ENCODE measurements at regions not wholly inside any gene's neighbourhood (a gene's known extent, or its start where the extent isn't known, plus 50 kb on each side); places are given as distances from the start of the nearest gene placed in this dataset.

GRCh38 chr20:52473186-52473585 lies 281.6 kb upstream of the ZFP64 start:
- Histone ChIP-seq H2AFZ (ENCODE audit: low read length) (no peak overlapping the region), H3K4me3 (ENCODE audit: low read depth, low read length, poor library complexity, severe bottlenecking) (no peak overlapping the region), H3K9me2 (ENCODE audit: insufficient read depth, low read length) (no peaks in the 10 kb centered on the region), H3K4me2 (ENCODE audit: low read length) (no peak overlapping the region), H3K36me3 (ENCODE audit: insufficient read depth, low read length) (no peaks in the 10 kb centered on the region), H4K20me1 (ENCODE audit: insufficient read depth, low read length) (no peaks in the 10 kb centered on the region), H3K4me1 (ENCODE audit: insufficient read depth, low read length, poor library complexity, severe bottlenecking) (no peaks in the 10 kb centered on the region), H3K9me3 (ENCODE audit: low read length) (no peaks in the 10 kb centered on the region), H3K79me2 (ENCODE audit: insufficient read depth, low read depth, low read length) (no peaks in the 10 kb centered on the region), H3K27ac (ENCODE audit: low read depth, low read length, poor library complexity, severe bottlenecking) (no peak overlapping the region)
- no peak for DNase-seq (ENCODE audit: low spot score)
- POLR2A ChIA-PET = interaction anchor here (0.5 kb wide), 1 partner anchor 314 kb away, joined by 3 read pairs; no protein-coding TSS in a partner anchor
- CTCF ChIA-PET (ENCODE audit: unreplicated experiment) = no interaction called here
- TF ChIP-seq EZH2phosphoT487 (IDR thresholded peaks at IDR 0.05; ENCODE audit: borderline replicate concordance, low read depth, low read length) (no peak), CTCF (conservative IDR thresholded peaks at IDR 0.05; ENCODE audit: low read length) (no peak)
- no TSS peak for BruUV-seq (replicated peaks)
- intact Hi-C loops (cut with micrococcal nuclease; ENCODE audit: unreplicated experiment) = no loop called here

GRCh38 chr20:52470561-52470960 lies 279.0 kb upstream of the ZFP64 start:
- BruUV-seq (replicated peaks) = no TSS peak
- no peaks in the 10 kb centered on the region for H3K36me3 ChIP-seq (ENCODE audit: insufficient read depth, low read length)
- no peaks in the 10 kb centered on the region for H4K20me1 ChIP-seq (ENCODE audit: insufficient read depth, low read length)
- H3K4me3 ChIP-seq (ENCODE audit: low read depth, low read length, poor library complexity, severe bottlenecking) = no peak overlapping the region
- CTCF ChIA-PET (ENCODE audit: unreplicated experiment) = no interaction called here
- no peaks in the 10 kb centered on the region for H3K79me2 ChIP-seq (ENCODE audit: insufficient read depth, low read depth, low read length)
- no peaks in the 10 kb centered on the region for H3K4me1 ChIP-seq (ENCODE audit: insufficient read depth, low read length, poor library complexity, severe bottlenecking)
- intact Hi-C loops (cut with micrococcal nuclease; ENCODE audit: unreplicated experiment) = no loop called here
- no peak overlapping the region for H2AFZ ChIP-seq (ENCODE audit: low read length)
- H3K9me2 ChIP-seq (ENCODE audit: insufficient read depth, low read length) = no peaks in the 10 kb centered on the region
- H3K4me2 ChIP-seq (ENCODE audit: low read length) = no peak overlapping the region
- H3K27ac ChIP-seq (ENCODE audit: low read depth, low read length, poor library complexity, severe bottlenecking) = no peak overlapping the region
- POLR2A ChIA-PET = no interaction called here
- DNase-seq (ENCODE audit: low spot score) = no peak
- no peak for TF ChIP-seq EZH2phosphoT487 (IDR thresholded peaks at IDR 0.05; ENCODE audit: borderline replicate concordance, low read depth, low read length)
- TF ChIP-seq CTCF (conservative IDR thresholded peaks at IDR 0.05; ENCODE audit: low read length) = no peak
- no peaks in the 10 kb centered on the region for H3K9me3 ChIP-seq (ENCODE audit: low read length)

- Histone ChIP-seq H3K4me3 (ENCODE audit: low read depth, low read length, poor library complexity, severe bottlenecking) (no peak overlapping the region), H3K9me2 (ENCODE audit: insufficient read depth, low read length) (no peaks in the 10 kb centered on the region), H3K9me3 (ENCODE audit: low read length) (no peaks in the 10 kb centered on the region), H3K36me3 (ENCODE audit: insufficient read depth, low read length) (no peaks in the 10 kb centered on the region), H2AFZ (ENCODE audit: low read length) (no peak overlapping the region), H3K4me2 (ENCODE audit: low read length) (no peak overlapping the region), H3K27ac (ENCODE audit: low read depth, low read length, poor library complexity, severe bottlenecking) (no peak overlapping the region), H3K4me1 (ENCODE audit: insufficient read depth, low read length, poor library complexity, severe bottlenecking) (no peaks in the 10 kb centered on the region), H4K20me1 (ENCODE audit: insufficient read depth, low read length) (no peaks in the 10 kb centered on the region), H3K79me2 (ENCODE audit: insufficient read depth, low read depth, low read length) (no peaks in the 10 kb centered on the region)
- no peak for DNase-seq (ENCODE audit: low spot score)
- TF ChIP-seq CTCF (conservative IDR thresholded peaks at IDR 0.05; ENCODE audit: low read length) (no peak), EZH2phosphoT487 (IDR thresholded peaks at IDR 0.05; ENCODE audit: borderline replicate concordance, low read depth, low read length) (no peak)
- POLR2A ChIA-PET = no interaction called here
- CTCF ChIA-PET (ENCODE audit: unreplicated experiment) = no interaction called here
- BruUV-seq (replicated peaks) = no TSS peak
- intact Hi-C loops (cut with micrococcal nuclease; ENCODE audit: unreplicated experiment) = no loop called here
Measured at GRCh38 chr20:52469128-52469527, 277.5 kb upstream of the ZFP64 start.
